Suprapubic skin (tissue), 4 donors: ENCODE measurements at regions not wholly inside any gene's neighbourhood (a gene's known extent, or its start where the extent isn't known, plus 50 kb on each side); places are given as distances from the start of the nearest gene placed in this dataset.

Experiments used
- DNase-seq, 2 donors: peaks; one replicate each; pipeline ENCODE4 v3.0.0-alpha.2; 2019; ENCODE audit warnings: low spot score in 2 of 2
- H3K27ac ChIP-seq: fragments of 200-600 bp; sonication (generic); one replicate; pipeline ENCODE4 v1.5.1; 2019
- H3K27me3 ChIP-seq: fragments of 200-600 bp; sonication (generic); one replicate; pipeline ENCODE4 v1.5.1; 2019
- H3K36me3 ChIP-seq: fragments of 200-600 bp; sonication (generic); one replicate; pipeline ENCODE4 v1.5.1; 2019
- H3K4me1 ChIP-seq: fragments of 200-600 bp; sonication (generic); one replicate; pipeline ENCODE4 v1.5.1; 2019
- H3K4me3 ChIP-seq: fragments of 200-600 bp; sonication (generic); one replicate; pipeline ENCODE4 v1.5.1; 2019; ENCODE audit warnings: mild to moderate bottlenecking
- H3K9me3 ChIP-seq: fragments of 200-600 bp; sonication (generic); one replicate; pipeline ENCODE4 v1.5.1; 2019
- CTCF ChIP-seq, 2 donors: fragments of 200-600 bp in 1 of 2; fragments of 450-650 bp in 1 of 2; sonication (generic) in 1 of 2; IDR thresholded peaks; one replicate each; pipeline ENCODE4 v1.5.1; 2016 to 2019; ENCODE audit warnings: antibody characterized with exemption in 2 of 2, mild to moderate bottlenecking in 1 of 2, moderate library complexity in 1 of 2
- EP300 ChIP-seq: sonication (generic); formaldehyde crosslinking; IDR thresholded peaks from one replicate; pipeline ENCODE4 v1.6.1; 2017; ENCODE audit warnings: antibody characterized with exemption
- POLR2A ChIP-seq, 2 donors: fragments of 450-650 bp; IDR thresholded peaks; one replicate each; pipeline ENCODE4 v1.6.1; 2017; ENCODE audit warnings: antibody characterized with exemption in 2 of 2, mild to moderate bottlenecking in 2 of 2, moderate library complexity in 2 of 2
- POLR2AphosphoS5 ChIP-seq, 3 donors: sonication (generic); formaldehyde crosslinking; IDR thresholded peaks; one replicate each; pipeline ENCODE4 v1.6.1; 2017; ENCODE audit warnings: antibody characterized with exemption in 3 of 3
- WGBS: methylation state at CpG from one replicate; pipeline ENCODE4 v1.1.5; 2018; 5-methylcytosine and 5-hydroxymethylcytosine counted together

DNA sequence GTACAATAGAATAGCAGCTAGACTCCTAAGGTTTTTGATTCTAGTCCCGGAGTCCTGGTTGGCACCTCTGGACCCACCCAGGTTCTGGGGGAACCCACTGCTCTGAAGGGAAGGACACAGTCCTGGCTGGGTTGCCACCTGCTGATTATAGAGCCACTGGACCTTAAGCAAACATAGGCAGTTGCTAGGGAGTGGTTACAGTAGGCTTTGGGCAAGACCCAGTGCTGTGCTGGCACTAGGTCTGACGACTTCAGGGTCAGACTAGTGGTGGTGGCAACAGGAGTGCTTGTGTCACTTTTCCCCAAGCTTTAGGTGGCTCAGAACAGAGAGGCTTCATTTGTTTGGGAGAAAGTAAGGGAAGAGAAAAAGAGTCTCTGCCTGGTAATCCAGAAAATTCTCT lies 109.8 kb upstream of the C3orf80 start:
- WGBS = 90% methylated on average over 2 of the region's 2 CpGs
- Histone ChIP-seq H3K9me3 (no peaks in the 10 kb centered on the region), H3K27me3 (no peaks in the 10 kb centered on the region), H3K4me3 (no peak overlapping the region), H3K36me3 (no peaks in the 10 kb centered on the region), H3K27ac (no peak overlapping the region), H3K4me1 (peaks cover 8% of the 10 kb centered on the region)
- TF ChIP-seq POLR2AphosphoS5 (IDR thresholded peaks at IDR 0.05) (no peak), EP300 (no peak), POLR2A (IDR thresholded peaks at IDR 0.05) (no peak), CTCF (IDR thresholded peaks at IDR 0.05) (no peak)
- no peak for DNase-seq

- no peak for TF ChIP-seq POLR2AphosphoS5 (IDR thresholded peaks at IDR 0.05)
- TF ChIP-seq POLR2A (IDR thresholded peaks at IDR 0.05) = no peak
- TF ChIP-seq CTCF (IDR thresholded peaks at IDR 0.05) = no peak
- no peak for TF ChIP-seq EP300
- Histone ChIP-seq H3K4me1 (no peaks in the 10 kb centered on the region), H3K36me3 (no peaks in the 10 kb centered on the region), H3K9me3 (no peaks in the 10 kb centered on the region), H3K27ac (no peak overlapping the region), H3K4me3 (no peak overlapping the region), H3K27me3 (peaks cover 2% of the 10 kb centered on the region)
- DNase-seq = no peak
Observed at GRCh38 chr3:160124224-160124623, 101.0 kb upstream of the C3orf80 start.

- Histone ChIP-seq H3K36me3 (no peaks in the 10 kb centered on the region), H3K27ac (no peak overlapping the region), H3K27me3 (peaks cover 2% of the 10 kb centered on the region), H3K4me3 (no peak overlapping the region), H3K4me1 (no peaks in the 10 kb centered on the region), H3K9me3 (no peaks in the 10 kb centered on the region)
- DNase-seq = no peak
- WGBS = 36% methylated on average over 2 of the region's 2 CpGs
- TF ChIP-seq EP300 (no peak), POLR2AphosphoS5 (IDR thresholded peaks at IDR 0.05) (no peak), CTCF (IDR thresholded peaks at IDR 0.05) (no peak), POLR2A (IDR thresholded peaks at IDR 0.05) (no peak)
Observed at GRCh38 chr3:160125258-160125657, 100.0 kb upstream of the C3orf80 start.

GRCh38 chr3:160126051-160126450 lies 99.2 kb upstream of the C3orf80 start:
- WGBS = 79% methylated on average over 4 of the region's 4 CpGs

GRCh38 chr3:160126761-160127160 lies 98.5 kb upstream of the C3orf80 start:
- 61% methylated on average over 4 of the region's 4 CpGs for WGBS
- H3K27me3 ChIP-seq = peaks cover 2% of the 10 kb centered on the region
- no peak overlapping the region for H3K27ac ChIP-seq
- no peaks in the 10 kb centered on the region for H3K9me3 ChIP-seq
- TF ChIP-seq POLR2A (IDR thresholded peaks at IDR 0.05) = no peak
- no peak for TF ChIP-seq EP300
- TF ChIP-seq POLR2AphosphoS5 (IDR thresholded peaks at IDR 0.05) = no peak
- TF ChIP-seq CTCF (IDR thresholded peaks at IDR 0.05) = no peak
- no peak for DNase-seq
- no peaks in the 10 kb centered on the region for H3K36me3 ChIP-seq
- H3K4me1 ChIP-seq = no peaks in the 10 kb centered on the region
- no peak overlapping the region for H3K4me3 ChIP-seq

More at GRCh38 chr3:160126051-160126450, 99.2 kb upstream of the C3orf80 start:
- Histone ChIP-seq H3K36me3 (no peaks in the 10 kb centered on the region), H3K27ac (no peak overlapping the region), H3K4me3 (no peak overlapping the region), H3K27me3 (peaks cover 2% of the 10 kb centered on the region), H3K4me1 (no peaks in the 10 kb centered on the region), H3K9me3 (no peaks in the 10 kb centered on the region)
- no peak for DNase-seq
- no peak for TF ChIP-seq POLR2A (IDR thresholded peaks at IDR 0.05)
- TF ChIP-seq EP300 = no peak
- TF ChIP-seq POLR2AphosphoS5 (IDR thresholded peaks at IDR 0.05) = no peak
- TF ChIP-seq CTCF (IDR thresholded peaks at IDR 0.05) = no peak
